Neural cell (in vitro differentiated cells): ENCODE measurements at regions not wholly inside any gene's neighbourhood (a gene's known extent, or its start where the extent isn't known, plus 50 kb on each side); places are given as distances from the start of the nearest gene placed in this dataset.

ENCODE experiments used
- H2AFZ ChIP-seq: fragments of 200-600, 300-800 bp; sonication (generic), shearing (Covaris generic); 2 replicates; pipeline ENCODE4 v1.6.0; 2014; ENCODE audit warnings: low read depth, mild to moderate bottlenecking, antibody characterized with exemption, low read length, moderate library complexity
- H3F3A ChIP-seq: fragments of 200-600 bp; shearing (Covaris generic); 2 replicates; pipeline ENCODE4 v1.6.1; 2016; ENCODE audit warnings: mild to moderate bottlenecking, moderate library complexity, mixed read lengths, antibody characterized with exemption, low read length; ENCODE audit not compliant: insufficient read depth, poor library complexity, severe bottlenecking
- H3K27ac ChIP-seq: fragments of 200-600, 300-800 bp; sonication (generic), shearing (Covaris generic); 2 replicates; pipeline ENCODE4 v1.5.1; 2014; ENCODE audit warnings: mild to moderate bottlenecking, low read length, moderate library complexity
- H3K27me3 ChIP-seq: fragments of 300-800, 200-600 bp; sonication (generic), shearing (Covaris generic); 2 replicates; pipeline ENCODE4 v1.6.0; 2014; ENCODE audit warnings: mild to moderate bottlenecking, low read depth, low read length, moderate library complexity; ENCODE audit not compliant: insufficient read depth
- H3K36me3 ChIP-seq: fragments of 300-800, 200-600 bp; sonication (generic), shearing (Covaris generic); 2 replicates; pipeline ENCODE4 v1.5.1; 2014; ENCODE audit warnings: mild to moderate bottlenecking, antibody characterized with exemption, low read length, moderate library complexity; ENCODE audit not compliant: insufficient read depth
- H3K4me2 ChIP-seq: fragments of 300-800, 200-600 bp; sonication (generic), shearing (Covaris generic); 2 replicates; pipeline ENCODE4 v1.6.0; 2014; ENCODE audit warnings: mild to moderate bottlenecking, low read length
- H3K4me3 ChIP-seq: fragments of 300-800, 200-600 bp; sonication (generic), shearing (Covaris generic); 2 replicates; pipeline ENCODE4 v1.5.1; 2014; ENCODE audit warnings: mild to moderate bottlenecking, low read length, moderate library complexity
- H3K79me2 ChIP-seq: fragments of 200-600 bp; shearing (Covaris generic); replicated peaks from 2 replicates; pipeline ENCODE4 v1.6.0; 2014; ENCODE audit warnings: mild to moderate bottlenecking, low read length, moderate library complexity; ENCODE audit not compliant: insufficient read depth
- H3K9ac ChIP-seq: fragments of 300-800, 200-600 bp; sonication (generic), shearing (Covaris generic); 2 replicates; pipeline ENCODE4 v1.6.1; 2016; ENCODE audit warnings: mild to moderate bottlenecking, low read length, mixed read lengths
- H3K9me2 ChIP-seq: fragments of 200-600 bp; shearing (Covaris generic); 2 replicates; pipeline ENCODE4 v1.6.1; 2016; ENCODE audit warnings: mild to moderate bottlenecking, low read length, mixed read lengths; ENCODE audit not compliant: insufficient read depth
- H3K9me3 ChIP-seq: fragments of 200-600, 300-800 bp; sonication (generic), shearing (Covaris generic); 2 replicates; pipeline ENCODE4 v1.6.1; 2016; ENCODE audit warnings: mild to moderate bottlenecking, mixed run types, low read length, moderate library complexity, mixed read lengths
- H4K20me1 ChIP-seq: fragments of 200-600 bp; shearing (Covaris generic); 2 replicates; pipeline ENCODE4 v1.6.1; 2016; ENCODE audit warnings: mild to moderate bottlenecking, mixed run types; ENCODE audit not compliant: insufficient read depth
- EP300 ChIP-seq: fragments of 450-650 bp; conservative IDR thresholded peaks from 2 replicates; pipeline ENCODE4 v1.6.1; 2014; ENCODE audit warnings: antibody characterized with exemption, mild to moderate bottlenecking, moderate library complexity; ENCODE audit not compliant: poor library complexity, severe bottlenecking
- MXI1 ChIP-seq: fragments of 450-650 bp; conservative IDR thresholded peaks from 2 replicates; pipeline ENCODE4 v1.6.1; 2014; ENCODE audit warnings: antibody characterized with exemption, mild to moderate bottlenecking; ENCODE audit not compliant: poor library complexity, severe bottlenecking
- RAD21 ChIP-seq: fragments of 450-650 bp; conservative IDR thresholded peaks from 2 replicates; pipeline ENCODE4 v1.6.1; 2014; ENCODE audit warnings: antibody characterized with exemption, mild to moderate bottlenecking, moderate library complexity
- SMC3 ChIP-seq: fragments of 450-650 bp; conservative IDR thresholded peaks from 2 replicates; pipeline ENCODE4 v1.6.1; 2014; ENCODE audit warnings: antibody characterized with exemption, mild to moderate bottlenecking, moderate library complexity; ENCODE audit not compliant: poor library complexity
- TAF1 ChIP-seq: IDR thresholded peaks from 2 replicates; pipeline ENCODE4 v1.6.1; 2012; ENCODE audit warnings: low read depth
- TF ChIP-seq, protein P1 (sequence below): fragments of 450-650 bp; IDR thresholded peaks from 2 replicates; pipeline ENCODE4 v1.5.1; 2014; ENCODE audit warnings: antibody characterized with exemption, mild to moderate bottlenecking, moderate library complexity; ENCODE audit not compliant: poor library complexity, severe bottlenecking
- TF ChIP-seq, protein P2 (sequence below): IDR thresholded peaks from 2 replicates; pipeline ENCODE4 v1.6.1; 2012; ENCODE audit warnings: borderline replicate concordance

DNA sequence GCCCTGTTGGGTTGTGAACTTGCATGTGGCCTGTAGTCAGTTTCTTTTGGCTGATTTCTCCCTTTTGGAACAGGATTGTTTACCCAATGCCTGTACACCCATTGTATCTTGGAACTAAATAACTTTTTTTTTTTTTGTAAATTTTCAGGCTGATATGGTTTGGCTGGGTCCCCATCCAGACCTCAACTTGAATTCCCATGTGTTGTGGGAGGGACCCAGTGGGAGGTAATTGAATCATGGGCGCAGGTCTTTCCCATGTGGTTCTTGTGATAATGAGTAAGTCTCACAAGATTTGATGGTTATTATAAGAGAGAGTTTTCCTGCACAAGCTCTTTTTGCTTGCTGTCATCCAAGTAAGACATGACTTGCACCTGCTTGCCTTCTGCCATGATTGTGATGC lies 253.8 kb upstream of the GBE1 start (continued):
- TF ChIP-seq, protein P1, sequence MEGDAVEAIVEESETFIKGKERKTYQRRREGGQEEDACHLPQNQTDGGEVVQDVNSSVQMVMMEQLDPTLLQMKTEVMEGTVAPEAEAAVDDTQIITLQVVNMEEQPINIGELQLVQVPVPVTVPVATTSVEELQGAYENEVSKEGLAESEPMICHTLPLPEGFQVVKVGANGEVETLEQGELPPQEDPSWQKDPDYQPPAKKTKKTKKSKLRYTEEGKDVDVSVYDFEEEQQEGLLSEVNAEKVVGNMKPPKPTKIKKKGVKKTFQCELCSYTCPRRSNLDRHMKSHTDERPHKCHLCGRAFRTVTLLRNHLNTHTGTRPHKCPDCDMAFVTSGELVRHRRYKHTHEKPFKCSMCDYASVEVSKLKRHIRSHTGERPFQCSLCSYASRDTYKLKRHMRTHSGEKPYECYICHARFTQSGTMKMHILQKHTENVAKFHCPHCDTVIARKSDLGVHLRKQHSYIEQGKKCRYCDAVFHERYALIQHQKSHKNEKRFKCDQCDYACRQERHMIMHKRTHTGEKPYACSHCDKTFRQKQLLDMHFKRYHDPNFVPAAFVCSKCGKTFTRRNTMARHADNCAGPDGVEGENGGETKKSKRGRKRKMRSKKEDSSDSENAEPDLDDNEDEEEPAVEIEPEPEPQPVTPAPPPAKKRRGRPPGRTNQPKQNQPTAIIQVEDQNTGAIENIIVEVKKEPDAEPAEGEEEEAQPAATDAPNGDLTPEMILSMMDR: no peak

DNA sequence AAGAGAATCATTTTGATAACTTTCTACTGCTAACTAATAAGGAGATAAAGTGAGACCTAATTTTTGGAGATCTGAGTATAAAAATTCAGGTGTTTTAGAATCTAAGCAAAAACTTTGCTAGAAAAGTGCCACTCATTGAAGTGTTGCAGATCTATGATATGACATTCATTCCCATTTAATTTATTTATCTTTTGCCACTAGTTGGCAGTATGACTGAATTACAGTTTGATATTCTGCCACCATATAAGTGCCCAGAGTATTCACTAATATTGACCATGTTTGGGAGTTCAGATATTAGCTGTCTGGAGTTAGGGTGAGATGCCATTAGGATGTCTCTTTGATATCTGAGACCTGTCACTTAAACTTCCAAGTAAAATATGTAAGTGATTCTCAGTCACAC lies 251.3 kb upstream of the GBE1 start:
- no peaks in the 10 kb centered on the region for H3K79me2 ChIP-seq
- H3K27ac ChIP-seq: no peak overlapping the region

DNA sequence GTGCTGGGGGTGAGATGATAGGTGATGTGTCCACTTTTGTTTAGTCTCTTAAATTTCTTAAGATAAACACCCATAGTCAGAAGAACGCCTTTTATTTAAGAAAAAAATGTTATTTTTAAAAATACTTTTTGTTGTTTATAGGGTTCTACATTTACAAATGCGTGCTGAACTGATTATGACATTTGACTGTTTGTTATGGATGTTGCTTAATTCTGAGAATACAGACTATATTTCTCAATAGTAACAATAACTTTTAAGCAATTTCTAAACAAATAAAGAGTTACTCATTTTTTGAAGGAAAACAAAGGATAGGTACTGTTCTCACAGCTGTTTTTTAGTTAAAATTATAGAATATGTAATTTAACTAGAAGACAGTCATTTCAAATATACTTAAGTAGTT lies 249.9 kb upstream of the GBE1 start:
- H4K20me1 ChIP-seq: no peaks in the 10 kb centered on the region
- no peaks in the 10 kb centered on the region for H3K9me2 ChIP-seq
- no peak overlapping the region for H3K4me2 ChIP-seq
- H3K9me3 ChIP-seq: peaks cover 3% of the 10 kb centered on the region
- no peaks in the 10 kb centered on the region for H3K79me2 ChIP-seq
- no peaks in the 10 kb centered on the region for H3K27me3 ChIP-seq
- no peaks in the 10 kb centered on the region for H3F3A ChIP-seq
- H3K36me3 ChIP-seq: no peaks in the 10 kb centered on the region
- no peak overlapping the region for H3K27ac ChIP-seq
- no peak overlapping the region for H2AFZ ChIP-seq
- H3K4me3 ChIP-seq: no peak overlapping the region
- no peak overlapping the region for H3K9ac ChIP-seq
- TF ChIP-seq, protein P1: no peak
- TF ChIP-seq RAD21 (no peak), EP300 (no peak), MXI1 (no peak), SMC3 (no peak), TAF1 (no peak)
- TF ChIP-seq, protein P2, sequence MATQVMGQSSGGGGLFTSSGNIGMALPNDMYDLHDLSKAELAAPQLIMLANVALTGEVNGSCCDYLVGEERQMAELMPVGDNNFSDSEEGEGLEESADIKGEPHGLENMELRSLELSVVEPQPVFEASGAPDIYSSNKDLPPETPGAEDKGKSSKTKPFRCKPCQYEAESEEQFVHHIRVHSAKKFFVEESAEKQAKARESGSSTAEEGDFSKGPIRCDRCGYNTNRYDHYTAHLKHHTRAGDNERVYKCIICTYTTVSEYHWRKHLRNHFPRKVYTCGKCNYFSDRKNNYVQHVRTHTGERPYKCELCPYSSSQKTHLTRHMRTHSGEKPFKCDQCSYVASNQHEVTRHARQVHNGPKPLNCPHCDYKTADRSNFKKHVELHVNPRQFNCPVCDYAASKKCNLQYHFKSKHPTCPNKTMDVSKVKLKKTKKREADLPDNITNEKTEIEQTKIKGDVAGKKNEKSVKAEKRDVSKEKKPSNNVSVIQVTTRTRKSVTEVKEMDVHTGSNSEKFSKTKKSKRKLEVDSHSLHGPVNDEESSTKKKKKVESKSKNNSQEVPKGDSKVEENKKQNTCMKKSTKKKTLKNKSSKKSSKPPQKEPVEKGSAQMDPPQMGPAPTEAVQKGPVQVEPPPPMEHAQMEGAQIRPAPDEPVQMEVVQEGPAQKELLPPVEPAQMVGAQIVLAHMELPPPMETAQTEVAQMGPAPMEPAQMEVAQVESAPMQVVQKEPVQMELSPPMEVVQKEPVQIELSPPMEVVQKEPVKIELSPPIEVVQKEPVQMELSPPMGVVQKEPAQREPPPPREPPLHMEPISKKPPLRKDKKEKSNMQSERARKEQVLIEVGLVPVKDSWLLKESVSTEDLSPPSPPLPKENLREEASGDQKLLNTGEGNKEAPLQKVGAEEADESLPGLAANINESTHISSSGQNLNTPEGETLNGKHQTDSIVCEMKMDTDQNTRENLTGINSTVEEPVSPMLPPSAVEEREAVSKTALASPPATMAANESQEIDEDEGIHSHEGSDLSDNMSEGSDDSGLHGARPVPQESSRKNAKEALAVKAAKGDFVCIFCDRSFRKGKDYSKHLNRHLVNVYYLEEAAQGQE: no peak

More for the DNA sequence above, 251.3 kb upstream of the GBE1 start:
- Histone ChIP-seq H3K9me2 (no peaks in the 10 kb centered on the region), H4K20me1 (no peaks in the 10 kb centered on the region), H3K9me3 (peaks cover 3% of the 10 kb centered on the region), H3K9ac (no peak overlapping the region), H2AFZ (no peak overlapping the region), H3K4me2 (no peak overlapping the region), H3F3A (no peaks in the 10 kb centered on the region), H3K27me3 (no peaks in the 10 kb centered on the region), H3K36me3 (no peaks in the 10 kb centered on the region), H3K4me3 (no peak overlapping the region)
- TF ChIP-seq, protein P1: no peak
- TF ChIP-seq, protein P2: no peak
